RWPE1 (cell line): ENCODE measurements at regions not wholly inside any gene's neighbourhood (a gene's known extent, or its start where the extent isn't known, plus 50 kb on each side); places are given as distances from the start of the nearest gene placed in this dataset.

Experiments used
- CTCF ChIA-PET: fragments of 350-600 bp; sonication (Branson Sonifier 250); formaldehyde crosslinking; extraction: SDS; loops from one replicate; lab custom pipeline; 2021; lab: Yijun Ruan, JAX
- POLR2A ChIA-PET: fragments of 400-600 bp; formaldehyde crosslinking; extraction: SDS; loops from one replicate; lab custom pipeline; 2020; ENCODE audit warnings: antibody characterized with exemption; ENCODE audit not compliant: low non-redundant PET; lab: Yijun Ruan, JAX
- DNase-seq: peaks from one replicate; pipeline ENCODE4 v3.0.0; 2012; ENCODE audit warnings: low spot score
- H3K27ac ChIP-seq: fragments of 450-650 bp; 2 replicates; pipeline ENCODE4 v1.5.1; 2017
- TF ChIP-seq, protein P1 (sequence below): fragments of 450-650 bp; conservative IDR thresholded peaks from 2 replicates; pipeline ENCODE4 v1.5.1; 2017; ENCODE audit warnings: low read depth, mild to moderate bottlenecking

DNA sequence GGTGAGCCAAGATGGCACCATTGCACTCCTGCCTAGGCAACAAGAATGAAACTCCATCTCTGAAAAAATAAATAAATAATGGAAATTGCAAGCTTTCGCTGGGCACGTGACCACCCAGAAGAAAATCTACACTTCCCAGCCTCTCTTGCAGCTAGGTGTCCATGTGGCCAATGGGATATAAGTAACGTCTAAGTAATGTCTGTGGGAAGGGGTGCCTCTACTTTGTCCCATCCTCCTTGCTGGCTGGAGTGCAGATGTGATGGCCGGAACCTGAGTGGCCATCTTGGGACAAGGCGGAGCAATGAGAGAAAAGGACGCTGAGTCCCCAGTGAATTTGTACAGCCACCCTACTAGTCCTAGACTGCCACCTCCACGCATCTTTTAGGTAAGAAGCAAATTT, 99.8 kb upstream of the PTPN1 start:
- ChIA-PET POLR2A (no interaction called here), CTCF (interaction anchor here (0.7 kb wide), 1 partner anchor 54 kb away, joined by 3 read pairs; no protein-coding TSS in a partner anchor)
- TF ChIP-seq, protein P1, sequence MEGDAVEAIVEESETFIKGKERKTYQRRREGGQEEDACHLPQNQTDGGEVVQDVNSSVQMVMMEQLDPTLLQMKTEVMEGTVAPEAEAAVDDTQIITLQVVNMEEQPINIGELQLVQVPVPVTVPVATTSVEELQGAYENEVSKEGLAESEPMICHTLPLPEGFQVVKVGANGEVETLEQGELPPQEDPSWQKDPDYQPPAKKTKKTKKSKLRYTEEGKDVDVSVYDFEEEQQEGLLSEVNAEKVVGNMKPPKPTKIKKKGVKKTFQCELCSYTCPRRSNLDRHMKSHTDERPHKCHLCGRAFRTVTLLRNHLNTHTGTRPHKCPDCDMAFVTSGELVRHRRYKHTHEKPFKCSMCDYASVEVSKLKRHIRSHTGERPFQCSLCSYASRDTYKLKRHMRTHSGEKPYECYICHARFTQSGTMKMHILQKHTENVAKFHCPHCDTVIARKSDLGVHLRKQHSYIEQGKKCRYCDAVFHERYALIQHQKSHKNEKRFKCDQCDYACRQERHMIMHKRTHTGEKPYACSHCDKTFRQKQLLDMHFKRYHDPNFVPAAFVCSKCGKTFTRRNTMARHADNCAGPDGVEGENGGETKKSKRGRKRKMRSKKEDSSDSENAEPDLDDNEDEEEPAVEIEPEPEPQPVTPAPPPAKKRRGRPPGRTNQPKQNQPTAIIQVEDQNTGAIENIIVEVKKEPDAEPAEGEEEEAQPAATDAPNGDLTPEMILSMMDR, result no peak
- no peak for DNase-seq
- peak overlapping the region; percentile 5; the same call in 1 of the 2 replicates for H3K27ac ChIP-seq

DNA sequence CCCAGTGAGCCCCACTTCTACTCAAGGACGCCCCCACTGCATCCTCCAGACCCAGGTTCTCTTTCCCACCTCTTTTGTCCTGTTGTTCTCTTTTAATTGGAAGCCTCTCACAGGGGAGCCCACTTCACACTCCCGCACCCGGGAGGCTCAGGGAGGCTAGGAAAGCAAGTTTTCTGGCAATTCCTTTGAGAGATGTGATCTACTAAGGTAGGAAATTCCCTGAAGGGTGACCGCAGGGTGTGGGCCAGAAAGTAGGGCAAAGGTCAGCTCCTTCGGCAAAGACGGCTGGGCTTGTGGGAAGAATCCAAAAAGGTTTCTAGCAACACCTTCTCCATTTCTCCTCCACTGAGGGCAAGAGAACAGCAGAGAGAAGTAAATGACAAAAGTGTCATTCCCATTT, 98.1 kb upstream of the PTPN1 start:
- CTCF ChIA-PET, result interaction anchor here (1.3 kb wide), 1 partner anchor 12 kb away, joined by 4 read pairs; no protein-coding TSS in a partner anchor
- POLR2A ChIA-PET, result no interaction called here
- no peak for DNase-seq
- TF ChIP-seq, protein P1, result no peak
- peak overlapping the region; percentile 20 for H3K27ac ChIP-seq

DNA sequence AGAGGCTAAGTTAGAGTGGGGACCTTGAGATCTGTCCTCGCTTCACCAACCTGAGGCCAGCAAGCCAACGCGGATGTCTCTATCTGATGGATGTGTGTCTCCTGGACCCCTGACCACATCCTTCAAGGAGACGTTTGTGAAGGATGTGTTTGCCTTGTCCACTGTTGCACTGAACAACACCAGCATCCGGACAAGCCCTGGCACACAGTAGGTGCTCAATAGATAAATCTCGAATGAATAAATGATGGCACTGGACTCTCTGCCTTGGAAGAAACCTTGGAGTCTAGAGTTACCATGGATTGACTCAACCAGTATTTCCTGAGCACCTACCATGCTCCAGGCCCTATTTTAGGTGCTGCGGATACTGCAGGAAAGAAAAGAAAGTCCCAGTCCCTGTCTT, 97.7 kb upstream of the PTPN1 start:
- POLR2A ChIA-PET, result no interaction called here
- CTCF ChIA-PET, result interaction anchor here (0.5 to 1.3 kb wide), 2 partner anchors 12 to 33 kb away, joined by 3 to 4 read pairs; no protein-coding TSS in a partner anchor
- TF ChIP-seq, protein P1, result no peak
- no peak for DNase-seq
- H3K27ac ChIP-seq, result peak overlapping the region; percentile 20

DNA sequence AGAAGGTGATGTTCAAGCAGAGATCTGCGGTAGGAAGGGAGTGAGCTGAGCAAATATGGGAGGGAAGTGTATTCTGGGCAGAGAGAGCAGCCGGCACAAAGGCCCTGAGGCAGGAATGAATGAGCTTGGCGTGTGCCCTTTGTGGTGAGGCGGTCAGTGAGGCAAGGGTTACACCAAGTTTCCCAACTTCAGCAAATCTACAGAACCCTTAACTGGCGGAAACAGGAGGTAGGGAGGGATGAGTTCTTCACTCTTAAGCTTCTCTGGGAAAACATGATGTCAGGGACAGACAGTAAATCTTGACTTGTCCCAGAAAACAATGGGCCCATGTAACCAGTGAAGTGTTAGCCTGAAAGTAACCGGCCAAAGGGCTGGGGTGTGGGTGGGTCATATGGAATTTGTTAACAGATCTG, 97.1 kb upstream of the PTPN1 start:
- H3K27ac ChIP-seq, result peak overlapping the region; percentile 51
- DNase-seq, result no peak
- TF ChIP-seq, protein P1, result no peak
- CTCF ChIA-PET, result interaction anchor here (0.5 to 0.7 kb wide), 2 partner anchors 13 to 33 kb away, joined by 3 read pairs; no protein-coding TSS in a partner anchor
- POLR2A ChIA-PET, result no interaction called here

DNA sequence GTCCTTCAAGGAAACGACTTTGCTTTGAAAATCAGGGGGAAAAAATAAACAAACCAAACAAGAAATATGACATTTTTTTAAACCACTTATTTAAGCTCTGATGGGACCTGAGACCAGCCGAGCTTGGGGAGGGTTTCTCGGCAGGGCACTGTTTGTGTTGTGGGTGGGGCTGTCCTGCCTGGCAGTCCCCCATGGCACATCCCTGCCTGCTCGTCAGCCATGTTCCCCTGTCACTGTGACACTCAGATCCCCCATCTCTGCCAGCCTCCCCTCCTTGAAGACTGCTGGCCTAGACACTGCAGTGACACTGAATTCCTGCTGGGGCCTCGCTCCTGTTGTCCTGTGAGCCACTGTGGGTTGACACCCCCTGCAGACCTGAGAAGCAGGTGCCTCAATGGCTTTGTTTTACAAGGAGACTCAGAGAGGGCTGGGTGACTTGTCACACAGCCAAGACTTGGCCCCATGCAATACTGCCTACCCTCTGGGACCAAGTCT, 95.1 kb upstream of the PTPN1 start:
- peak overlapping the region; percentile 99 for H3K27ac ChIP-seq
- TF ChIP-seq, protein P1, result no peak
- POLR2A ChIA-PET, result no interaction called here
- DNase-seq, result no peak
- CTCF ChIA-PET, result interaction anchor here (0.7 kb wide), 1 partner anchor 988 kb away, joined by 3 read pairs; no protein-coding TSS in a partner anchor

DNA sequence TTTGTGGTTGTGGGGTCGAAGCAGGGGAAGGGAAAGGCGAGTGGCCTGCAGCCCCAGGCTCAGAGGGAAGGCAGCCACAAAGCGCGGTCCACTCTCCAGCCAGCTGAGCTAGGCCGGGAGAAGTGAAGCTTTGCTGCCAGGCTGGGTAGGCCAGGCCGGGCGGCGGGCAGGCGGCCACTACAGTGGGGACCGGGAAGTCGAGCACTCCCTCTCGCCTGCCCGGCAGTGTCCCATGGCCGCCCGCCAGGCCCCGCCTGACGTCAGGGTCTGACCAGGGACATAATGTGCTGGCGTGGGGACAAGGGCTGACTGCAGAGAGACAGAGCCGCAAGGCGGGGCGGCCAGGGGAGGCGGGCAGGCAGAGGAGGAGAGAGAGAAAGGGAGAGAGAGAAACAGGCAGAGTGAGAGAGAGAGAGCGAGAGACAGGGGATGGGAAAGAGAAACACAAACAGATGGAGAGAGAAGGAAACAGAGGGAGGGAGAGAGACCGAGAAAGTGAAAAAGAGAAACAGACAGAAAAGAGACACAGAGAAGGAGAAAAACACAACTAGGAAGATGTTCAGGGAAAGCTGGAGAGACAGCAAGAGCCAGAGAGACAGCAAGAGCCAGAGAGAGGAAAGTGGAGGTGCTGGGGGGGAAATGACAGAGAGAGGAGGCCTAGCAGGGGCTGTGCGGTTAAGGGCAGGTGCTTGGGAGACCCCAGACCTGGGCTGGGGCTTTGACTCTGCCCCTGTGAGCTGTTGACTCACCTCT, 94.5 kb upstream of the PTPN1 start:
- ChIA-PET POLR2A (no interaction called here), CTCF (interaction anchor here (0.6 to 0.7 kb wide), 3 partner anchors 46 to 989 kb away, joined by 3 read pairs; no protein-coding TSS in a partner anchor)
- peak overlapping the region; percentile 99 for H3K27ac ChIP-seq
- peak; percentile 40 for DNase-seq
- TF ChIP-seq, protein P1, result no peak
